HL-60 (cell line): ENCODE measurements at regions not wholly inside any gene's neighbourhood (a gene's known extent, or its start where the extent isn't known, plus 50 kb on each side); places are given as distances from the start of the nearest gene placed in this dataset.

ENCODE experiments used
- CTCF ChIP-seq: IDR thresholded peaks from one replicate; pipeline ENCODE4 v1.5.1; 2011; ENCODE audit warnings: low read length, control low read depth, inconsistent platforms; ENCODE audit not compliant: insufficient read depth
- GABPA ChIP-seq: IDR thresholded peaks from 2 replicates; pipeline ENCODE4 v1.6.1; 2012; ENCODE audit warnings: low read depth
- POLR2AphosphoS5 ChIP-seq: IDR thresholded peaks from 2 replicates; pipeline ENCODE4 v1.6.1; 2012; ENCODE audit warnings: low read depth
- SPI1 ChIP-seq: IDR thresholded peaks from 2 replicates; pipeline ENCODE4 v1.6.1; 2012; ENCODE audit warnings: low read depth, mild to moderate bottlenecking, borderline replicate concordance

GRCh38 chr9:3007326-3007725, 163.4 kb upstream of the PUM3 start:
- TF ChIP-seq CTCF (no peak), POLR2AphosphoS5 (no peak), SPI1 (no peak), GABPA (no peak)
